ENCODE measurements at regions not wholly inside any gene's neighbourhood (a gene's known extent, or its start where the extent isn't known, plus 50 kb on each side); places are given as distances from the start of the nearest gene placed in this dataset.

- ChIA-PET CTCF (ENCODE audit: partially characterized antibody) (no interaction called here), POLR2A (ENCODE audit: partially characterized antibody) (interaction anchor here (0.8 to 1.3 kb wide), 2 partner anchors 10 to 222 kb away, joined by 3 to 4 read pairs; no protein-coding TSS in a partner anchor)
- Mint-ChIP-seq H3K4me1 (peaks cover 15 to 34% (median 28%) of the 10 kb centered on the region in 4 donors), H3K36me3 (peaks cover 10 to 44% of the 10 kb centered on the region in 2 donors), H3K4me3 (no peak overlapping the region), H3K9me3 (peaks cover 0 to 5% (median under 1%) of the 10 kb centered on the region in 8 donors), H3K27ac (no peak overlapping the region), H3K27me3 (no peaks in the 10 kb centered on the region)
- intact Hi-C loops (cut with micrococcal nuclease): no loop called here
- Histone ChIP-seq H3K27me3 (ENCODE audit: insufficient read depth, low read length) (no peaks in the 10 kb centered on the region), H3K4me1 (ENCODE audit: insufficient read depth, low read length) (peaks cover 20% of the 10 kb centered on the region), H3K27ac (ENCODE audit: low read depth, low read length) (no peak overlapping the region), H3K36me3 (ENCODE audit: insufficient read depth, low read length) (no peaks in the 10 kb centered on the region), H3K9me3 (ENCODE audit: control insufficient read depth in 1 of 2, low read length in 2 of 2) (no peaks in the 10 kb centered on the region), H3K4me3 (ENCODE audit: low read length in 2 of 2) (no peak overlapping the region)
- DNase-seq: no peak
Observed at GRCh38 chr2:181235683-181236459, 221.3 kb upstream of the ITGA4 start.

GRCh38 chr2:181239201-181239799 lies 217.9 kb upstream of the ITGA4 start:
- intact Hi-C loops (cut with micrococcal nuclease): loop anchor here (2.0 kb wide), 1 partner anchor 14 kb away; no protein-coding TSS in a partner anchor
- ChIA-PET CTCF (ENCODE audit: partially characterized antibody) (interaction anchor here (1.3 to 2.3 kb wide), 2 partner anchors 11 to 21 kb away, joined by 4 to 6 read pairs; no protein-coding TSS in a partner anchor), POLR2A (ENCODE audit: partially characterized antibody) (interaction anchor here (1.3 to 2.2 kb wide), 3 partner anchors 14 to 114 kb away, joined by 3 to 7 read pairs (median 5); no protein-coding TSS in a partner anchor)
- peak overlapping the region in 5 of 8 donors; percentile 2 to 36 (median 3) for H3K4me3 Mint-ChIP-seq
- H3K36me3 ChIP-seq (ENCODE audit: insufficient read depth, low read length): no peaks in the 10 kb centered on the region
- no peaks in the 10 kb centered on the region for H3K27me3 Mint-ChIP-seq
- H3K4me3 ChIP-seq (ENCODE audit: low read length in 2 of 2): no peak overlapping the region
- peak in 2 of 5 donors; percentile 24 to 27 for DNase-seq
- peaks cover 43% of the 10 kb centered on the region for H3K4me1 ChIP-seq (ENCODE audit: insufficient read depth, low read length)
- H3K27ac Mint-ChIP-seq: peak overlapping the region in 5 of 7 donors; percentile 1 to 78 (median 10)
- H3K9me3 ChIP-seq (ENCODE audit: control insufficient read depth in 1 of 2, low read length in 2 of 2): no peaks in the 10 kb centered on the region
- H3K36me3 Mint-ChIP-seq: peaks cover 6 to 19% of the 10 kb centered on the region in 2 donors
- no peaks in the 10 kb centered on the region for H3K27me3 ChIP-seq (ENCODE audit: insufficient read depth, low read length)
- no peak overlapping the region for H3K27ac ChIP-seq (ENCODE audit: low read depth, low read length)
- H3K9me3 Mint-ChIP-seq: peaks cover 0 to 5% (median under 1%) of the 10 kb centered on the region in 8 donors
- peaks cover 38 to 47% (median 46%) of the 10 kb centered on the region in 4 donors for H3K4me1 Mint-ChIP-seq

GRCh38 chr2:181240844-181241243 lies 216.3 kb upstream of the ITGA4 start:
- intact Hi-C loops (cut with micrococcal nuclease): no loop called here
- Histone ChIP-seq H3K9me3 (ENCODE audit: control insufficient read depth in 1 of 2, low read length in 2 of 2) (no peaks in the 10 kb centered on the region), H3K36me3 (ENCODE audit: insufficient read depth, low read length) (no peaks in the 10 kb centered on the region), H3K4me1 (ENCODE audit: insufficient read depth, low read length) (peaks cover 43% of the 10 kb centered on the region), H3K27ac (ENCODE audit: low read depth, low read length) (no peak overlapping the region), H3K4me3 (ENCODE audit: low read length in 2 of 2) (no peak overlapping the region), H3K27me3 (ENCODE audit: insufficient read depth, low read length) (no peaks in the 10 kb centered on the region)
- peak overlapping the region in 6 of 7 donors; percentile 24 to 88 (median 68) for H3K27ac Mint-ChIP-seq
- peak overlapping the region in 4 of 8 donors; percentile 8 to 62 (median 32) for H3K4me3 Mint-ChIP-seq
- ChIA-PET POLR2A (ENCODE audit: partially characterized antibody) (interaction anchor here (0.8 to 2.2 kb wide), 6 partner anchors 13 to 216 kb away, joined by 3 to 5 read pairs (median 4); no protein-coding TSS in a partner anchor), CTCF (ENCODE audit: partially characterized antibody) (interaction anchor here (0.9 to 2.1 kb wide), 8 partner anchors 9 to 225 kb away, joined by 3 to 6 read pairs (median 4); partner anchors contain the start of gene ITGA4)
- peaks cover 0 to 5% (median under 1%) of the 10 kb centered on the region in 8 donors for H3K9me3 Mint-ChIP-seq
- DNase-seq: no peak
- H3K4me1 Mint-ChIP-seq: peaks cover 38 to 53% (median 43%) of the 10 kb centered on the region in 4 donors
- peaks cover 5 to 16% of the 10 kb centered on the region in 2 donors for H3K36me3 Mint-ChIP-seq
- no peaks in the 10 kb centered on the region for H3K27me3 Mint-ChIP-seq

- H3K4me3 ChIP-seq (ENCODE audit: low read length in 2 of 2): no peak overlapping the region
- POLR2A ChIA-PET (ENCODE audit: partially characterized antibody): interaction anchor here (0.8 to 2.2 kb wide), 5 partner anchors 13 to 215 kb away, joined by 3 to 5 read pairs (median 4); no protein-coding TSS in a partner anchor
- Mint-ChIP-seq H3K9me3 (peaks cover 0 to 5% (median under 1%) of the 10 kb centered on the region in 8 donors), H3K4me3 (peak overlapping the region in 5 of 8 donors; percentile 11 to 46 (median 40)), H3K27ac (peak overlapping the region; percentile 54 to 89 (median 75)), H3K36me3 (peaks cover 5 to 15% of the 10 kb centered on the region in 2 donors), H3K4me1 (peaks cover 38 to 53% (median 41%) of the 10 kb centered on the region in 4 donors), H3K27me3 (no peaks in the 10 kb centered on the region)
- intact Hi-C loops (cut with micrococcal nuclease): no loop called here
- CTCF ChIA-PET (ENCODE audit: partially characterized antibody): interaction anchor here (0.9 to 2.1 kb wide), 6 partner anchors 9 to 225 kb away, joined by 3 to 5 read pairs (median 3); no protein-coding TSS in a partner anchor
- H3K9me3 ChIP-seq (ENCODE audit: control insufficient read depth in 1 of 2, low read length in 2 of 2): no peaks in the 10 kb centered on the region
- H3K4me1 ChIP-seq (ENCODE audit: insufficient read depth, low read length): peaks cover 43% of the 10 kb centered on the region
- DNase-seq: no peak
- no peaks in the 10 kb centered on the region for H3K27me3 ChIP-seq (ENCODE audit: insufficient read depth, low read length)
- H3K36me3 ChIP-seq (ENCODE audit: insufficient read depth, low read length): no peaks in the 10 kb centered on the region
- no peak overlapping the region for H3K27ac ChIP-seq (ENCODE audit: low read depth, low read length)
Observed at GRCh38 chr2:181241366-181241765, 215.8 kb upstream of the ITGA4 start.

- no peaks in the 10 kb centered on the region for H3K36me3 ChIP-seq (ENCODE audit: insufficient read depth, low read length)
- Mint-ChIP-seq H3K9me3 (peaks cover 0 to 5% (median under 1%) of the 10 kb centered on the region in 8 donors), H3K27me3 (no peaks in the 10 kb centered on the region), H3K4me1 (peaks cover 38 to 53% (median 40%) of the 10 kb centered on the region in 4 donors), H3K4me3 (peak overlapping the region in 3 of 8 donors; percentile 29 to 43 (median 39)), H3K27ac (peak overlapping the region; percentile 10 to 88 (median 75)), H3K36me3 (peaks cover 5 to 11% of the 10 kb centered on the region in 2 donors)
- no peak for DNase-seq
- no peak overlapping the region for H3K27ac ChIP-seq (ENCODE audit: low read depth, low read length)
- H3K4me1 ChIP-seq (ENCODE audit: insufficient read depth, low read length): peaks cover 43% of the 10 kb centered on the region
- ChIA-PET CTCF (ENCODE audit: partially characterized antibody) (interaction anchor here (0.9 to 2.1 kb wide), 2 partner anchors 19 to 34 kb away, joined by 3 to 4 read pairs; no protein-coding TSS in a partner anchor), POLR2A (ENCODE audit: partially characterized antibody) (interaction anchor here (1.2 to 2.0 kb wide), 3 partner anchors 14 to 97 kb away, joined by 4 to 5 read pairs (median 4); no protein-coding TSS in a partner anchor)
- H3K27me3 ChIP-seq (ENCODE audit: insufficient read depth, low read length): no peaks in the 10 kb centered on the region
- no peak overlapping the region for H3K4me3 ChIP-seq (ENCODE audit: low read length in 2 of 2)
- intact Hi-C loops (cut with micrococcal nuclease): no loop called here
- H3K9me3 ChIP-seq (ENCODE audit: control insufficient read depth in 1 of 2, low read length in 2 of 2): no peaks in the 10 kb centered on the region
Observed at GRCh38 chr2:181241797-181242196, 215.4 kb upstream of the ITGA4 start.

- Histone ChIP-seq H3K27ac (ENCODE audit: low read depth, low read length) (no peak overlapping the region), H3K4me3 (ENCODE audit: low read length in 2 of 2) (no peak overlapping the region), H3K9me3 (ENCODE audit: control insufficient read depth in 1 of 2, low read length in 2 of 2) (no peaks in the 10 kb centered on the region), H3K36me3 (ENCODE audit: insufficient read depth, low read length) (no peaks in the 10 kb centered on the region), H3K4me1 (ENCODE audit: insufficient read depth, low read length) (peaks cover 43% of the 10 kb centered on the region), H3K27me3 (ENCODE audit: insufficient read depth, low read length) (no peaks in the 10 kb centered on the region)
- intact Hi-C loops (cut with micrococcal nuclease): no loop called here
- no peak for DNase-seq
- ChIA-PET CTCF (ENCODE audit: partially characterized antibody) (interaction anchor here (2.1 kb wide), 1 partner anchor 34 kb away, joined by 4 read pairs; no protein-coding TSS in a partner anchor), POLR2A (ENCODE audit: partially characterized antibody) (interaction anchor here (2.0 kb wide), 1 partner anchor 14 kb away, joined by 5 read pairs; no protein-coding TSS in a partner anchor)
- H3K27ac Mint-ChIP-seq: peak overlapping the region; percentile 42 to 87 (median 77)
- no peaks in the 10 kb centered on the region for H3K27me3 Mint-ChIP-seq
- peak overlapping the region in 2 of 8 donors; percentile 11 to 34 for H3K4me3 Mint-ChIP-seq
- peaks cover 0 to 1% (median under 1%) of the 10 kb centered on the region in 8 donors for H3K9me3 Mint-ChIP-seq
- peaks cover 3 to 9% of the 10 kb centered on the region in 2 donors for H3K36me3 Mint-ChIP-seq
- peaks cover 35 to 53% (median 38%) of the 10 kb centered on the region in 4 donors for H3K4me1 Mint-ChIP-seq
Observed at GRCh38 chr2:181242262-181242661, 214.9 kb upstream of the ITGA4 start.

Measured in CD4-positive, alpha-beta memory T cell (primary cell).